ENCODE measurements at regions not wholly inside any gene's neighbourhood (a gene's known extent, or its start where the extent isn't known, plus 50 kb on each side); places are given as distances from the start of the nearest gene placed in this dataset.

DNA sequence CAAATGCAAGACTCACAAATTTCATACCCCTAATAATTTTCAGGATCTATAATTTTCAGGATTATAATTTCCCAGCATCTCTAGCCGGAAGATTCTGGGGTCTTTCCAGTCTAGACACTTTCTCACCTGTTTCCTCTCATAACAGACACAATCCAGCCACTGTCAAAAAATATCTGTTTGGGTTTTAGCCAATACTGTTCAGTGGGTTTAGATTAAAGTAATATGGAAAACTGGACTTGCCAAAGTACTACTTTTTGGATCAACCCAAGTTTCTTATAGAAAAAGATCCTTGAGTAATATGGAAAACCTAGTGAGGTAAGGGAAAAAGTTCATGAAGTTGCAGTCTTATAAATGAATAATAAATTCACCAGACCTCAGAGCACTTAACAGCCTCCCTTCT, 62.1 kb upstream of the NEBL start:
- Histone ChIP-seq H3F3A (ENCODE audit: insufficient read depth, low read length, poor library complexity, severe bottlenecking) (no peaks in the 10 kb centered on the region), H3K36me3 (ENCODE audit: insufficient read depth, low read length) (no peaks in the 10 kb centered on the region), H3K27me3 (ENCODE audit: insufficient read depth, low read depth, low read length) (no peaks in the 10 kb centered on the region), H3K4me3 (ENCODE audit: low read length) (no peak overlapping the region), H3K9ac (ENCODE audit: low read length) (no peak overlapping the region), H3K27ac (ENCODE audit: low read length) (no peak overlapping the region), H3K9me2 (ENCODE audit: insufficient read depth, low read length) (no peaks in the 10 kb centered on the region), H3K79me2 (replicated peaks; ENCODE audit: insufficient read depth, low read length) (no peaks in the 10 kb centered on the region), H3K4me2 (ENCODE audit: low read length) (no peak overlapping the region), H4K20me1 (ENCODE audit: insufficient read depth) (no peaks in the 10 kb centered on the region), H2AFZ (ENCODE audit: low read depth, low read length) (no peak overlapping the region), H3K9me3 (ENCODE audit: low read length) (no peaks in the 10 kb centered on the region)
- TF ChIP-seq EZH2 (IDR thresholded peaks at IDR 0.05; ENCODE audit: borderline replicate concordance, insufficient read depth, low read length, poor library complexity, severe bottlenecking) (no peak), TAF1 (IDR thresholded peaks at IDR 0.05; ENCODE audit: low read depth) (no peak), POLR2AphosphoS5 (IDR thresholded peaks at IDR 0.05) (no peak), RAD21 (conservative IDR thresholded peaks at IDR 0.05) (no peak), EP300 (conservative IDR thresholded peaks at IDR 0.05; ENCODE audit: poor library complexity, severe bottlenecking) (no peak), SMC3 (conservative IDR thresholded peaks at IDR 0.05; ENCODE audit: poor library complexity) (no peak), MXI1 (conservative IDR thresholded peaks at IDR 0.05; ENCODE audit: poor library complexity, severe bottlenecking) (no peak)
- TF ChIP-seq, protein P1, sequence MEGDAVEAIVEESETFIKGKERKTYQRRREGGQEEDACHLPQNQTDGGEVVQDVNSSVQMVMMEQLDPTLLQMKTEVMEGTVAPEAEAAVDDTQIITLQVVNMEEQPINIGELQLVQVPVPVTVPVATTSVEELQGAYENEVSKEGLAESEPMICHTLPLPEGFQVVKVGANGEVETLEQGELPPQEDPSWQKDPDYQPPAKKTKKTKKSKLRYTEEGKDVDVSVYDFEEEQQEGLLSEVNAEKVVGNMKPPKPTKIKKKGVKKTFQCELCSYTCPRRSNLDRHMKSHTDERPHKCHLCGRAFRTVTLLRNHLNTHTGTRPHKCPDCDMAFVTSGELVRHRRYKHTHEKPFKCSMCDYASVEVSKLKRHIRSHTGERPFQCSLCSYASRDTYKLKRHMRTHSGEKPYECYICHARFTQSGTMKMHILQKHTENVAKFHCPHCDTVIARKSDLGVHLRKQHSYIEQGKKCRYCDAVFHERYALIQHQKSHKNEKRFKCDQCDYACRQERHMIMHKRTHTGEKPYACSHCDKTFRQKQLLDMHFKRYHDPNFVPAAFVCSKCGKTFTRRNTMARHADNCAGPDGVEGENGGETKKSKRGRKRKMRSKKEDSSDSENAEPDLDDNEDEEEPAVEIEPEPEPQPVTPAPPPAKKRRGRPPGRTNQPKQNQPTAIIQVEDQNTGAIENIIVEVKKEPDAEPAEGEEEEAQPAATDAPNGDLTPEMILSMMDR (IDR thresholded peaks at IDR 0.05; ENCODE audit: poor library complexity, severe bottlenecking) = no peak
- TF ChIP-seq, protein P2, sequence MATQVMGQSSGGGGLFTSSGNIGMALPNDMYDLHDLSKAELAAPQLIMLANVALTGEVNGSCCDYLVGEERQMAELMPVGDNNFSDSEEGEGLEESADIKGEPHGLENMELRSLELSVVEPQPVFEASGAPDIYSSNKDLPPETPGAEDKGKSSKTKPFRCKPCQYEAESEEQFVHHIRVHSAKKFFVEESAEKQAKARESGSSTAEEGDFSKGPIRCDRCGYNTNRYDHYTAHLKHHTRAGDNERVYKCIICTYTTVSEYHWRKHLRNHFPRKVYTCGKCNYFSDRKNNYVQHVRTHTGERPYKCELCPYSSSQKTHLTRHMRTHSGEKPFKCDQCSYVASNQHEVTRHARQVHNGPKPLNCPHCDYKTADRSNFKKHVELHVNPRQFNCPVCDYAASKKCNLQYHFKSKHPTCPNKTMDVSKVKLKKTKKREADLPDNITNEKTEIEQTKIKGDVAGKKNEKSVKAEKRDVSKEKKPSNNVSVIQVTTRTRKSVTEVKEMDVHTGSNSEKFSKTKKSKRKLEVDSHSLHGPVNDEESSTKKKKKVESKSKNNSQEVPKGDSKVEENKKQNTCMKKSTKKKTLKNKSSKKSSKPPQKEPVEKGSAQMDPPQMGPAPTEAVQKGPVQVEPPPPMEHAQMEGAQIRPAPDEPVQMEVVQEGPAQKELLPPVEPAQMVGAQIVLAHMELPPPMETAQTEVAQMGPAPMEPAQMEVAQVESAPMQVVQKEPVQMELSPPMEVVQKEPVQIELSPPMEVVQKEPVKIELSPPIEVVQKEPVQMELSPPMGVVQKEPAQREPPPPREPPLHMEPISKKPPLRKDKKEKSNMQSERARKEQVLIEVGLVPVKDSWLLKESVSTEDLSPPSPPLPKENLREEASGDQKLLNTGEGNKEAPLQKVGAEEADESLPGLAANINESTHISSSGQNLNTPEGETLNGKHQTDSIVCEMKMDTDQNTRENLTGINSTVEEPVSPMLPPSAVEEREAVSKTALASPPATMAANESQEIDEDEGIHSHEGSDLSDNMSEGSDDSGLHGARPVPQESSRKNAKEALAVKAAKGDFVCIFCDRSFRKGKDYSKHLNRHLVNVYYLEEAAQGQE (IDR thresholded peaks at IDR 0.05; ENCODE audit: borderline replicate concordance) = no peak

DNA sequence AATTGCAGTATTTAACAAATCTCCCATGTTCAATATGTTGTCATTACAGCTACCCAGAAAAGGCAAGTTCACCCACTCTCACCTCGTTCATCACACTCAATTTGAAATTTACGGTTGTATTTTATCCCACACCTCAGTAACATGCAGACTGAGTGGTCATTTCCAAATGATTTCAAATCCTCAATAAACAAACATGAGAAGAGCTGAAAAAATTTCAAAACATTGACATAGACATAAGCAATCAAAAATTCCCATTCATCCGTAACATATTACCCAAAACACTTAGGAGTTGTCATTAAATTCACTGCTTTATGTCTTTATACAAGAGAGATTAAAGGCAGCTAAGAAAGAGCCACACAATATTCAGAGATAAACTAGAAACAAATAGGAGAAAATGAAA, 61.7 kb upstream of the NEBL start:
- no peaks in the 10 kb centered on the region for H4K20me1 ChIP-seq (ENCODE audit: insufficient read depth)
- no peaks in the 10 kb centered on the region for H3K79me2 ChIP-seq (replicated peaks; ENCODE audit: insufficient read depth, low read length)
- H3K9ac ChIP-seq (ENCODE audit: low read length) = no peak overlapping the region
- H3K4me2 ChIP-seq (ENCODE audit: low read length) = no peak overlapping the region
- H3K4me3 ChIP-seq (ENCODE audit: low read length) = no peak overlapping the region
- no peaks in the 10 kb centered on the region for H3K36me3 ChIP-seq (ENCODE audit: insufficient read depth, low read length)
- no peak overlapping the region for H3K27ac ChIP-seq (ENCODE audit: low read length)
- no peaks in the 10 kb centered on the region for H3K9me2 ChIP-seq (ENCODE audit: insufficient read depth, low read length)
- TF ChIP-seq, protein P1 (IDR thresholded peaks at IDR 0.05; ENCODE audit: poor library complexity, severe bottlenecking) = no peak
- H3K27me3 ChIP-seq (ENCODE audit: insufficient read depth, low read depth, low read length) = no peaks in the 10 kb centered on the region
- H3F3A ChIP-seq (ENCODE audit: insufficient read depth, low read length, poor library complexity, severe bottlenecking) = no peaks in the 10 kb centered on the region
- H3K9me3 ChIP-seq (ENCODE audit: low read length) = no peaks in the 10 kb centered on the region
- H2AFZ ChIP-seq (ENCODE audit: low read depth, low read length) = no peak overlapping the region
